ENCODE measurements at regions not wholly inside any gene's neighbourhood (a gene's known extent, or its start where the extent isn't known, plus 50 kb on each side); places are given as distances from the start of the nearest gene placed in this dataset.
"Not testable (repeated sequence)": the region's sequence is repeated elsewhere in the genome, so short reads cannot be mapped to it uniquely, and the experiment has no call there.

DNA sequence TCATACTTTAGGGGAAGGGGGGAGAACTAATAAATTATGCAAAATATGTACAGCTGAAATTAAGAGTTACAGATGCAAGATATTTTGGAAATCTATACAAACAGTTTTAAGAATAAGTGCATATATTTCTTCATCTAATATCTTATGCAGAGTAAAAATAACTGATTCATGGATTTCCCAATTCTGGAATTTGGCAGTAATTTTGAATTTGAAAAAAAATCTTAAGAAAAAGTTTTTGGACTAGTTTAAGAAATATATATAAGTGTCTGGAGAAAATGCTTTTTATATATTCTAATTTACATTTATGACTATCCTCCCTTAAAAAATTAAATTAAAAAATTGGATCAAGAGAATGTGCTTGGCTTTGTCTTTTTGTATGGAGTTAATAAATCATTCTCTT lies 474.3 kb downstream of the BRINP3 start:
- DNase-seq: no peak
- no peaks in the 10 kb centered on the region for H4K20me1 ChIP-seq (ENCODE audit: insufficient read depth, low read length)
- H3K9me3 ChIP-seq (replicated peaks; ENCODE audit: insufficient read depth, low read length): no peaks in the 10 kb centered on the region
- H3K4me3 ChIP-seq (ENCODE audit: low read length): no peak overlapping the region
- H3K27ac ChIP-seq (ENCODE audit: low read length): no peak overlapping the region
- TF ChIP-seq EZH2phosphoT487 (IDR thresholded peaks at IDR 0.05; ENCODE audit: low read length) (no peak), EZH2 (optimal IDR thresholded peaks at IDR 0.05; ENCODE audit: low read depth, low read length) (no peak)
- TF ChIP-seq, protein P1, sequence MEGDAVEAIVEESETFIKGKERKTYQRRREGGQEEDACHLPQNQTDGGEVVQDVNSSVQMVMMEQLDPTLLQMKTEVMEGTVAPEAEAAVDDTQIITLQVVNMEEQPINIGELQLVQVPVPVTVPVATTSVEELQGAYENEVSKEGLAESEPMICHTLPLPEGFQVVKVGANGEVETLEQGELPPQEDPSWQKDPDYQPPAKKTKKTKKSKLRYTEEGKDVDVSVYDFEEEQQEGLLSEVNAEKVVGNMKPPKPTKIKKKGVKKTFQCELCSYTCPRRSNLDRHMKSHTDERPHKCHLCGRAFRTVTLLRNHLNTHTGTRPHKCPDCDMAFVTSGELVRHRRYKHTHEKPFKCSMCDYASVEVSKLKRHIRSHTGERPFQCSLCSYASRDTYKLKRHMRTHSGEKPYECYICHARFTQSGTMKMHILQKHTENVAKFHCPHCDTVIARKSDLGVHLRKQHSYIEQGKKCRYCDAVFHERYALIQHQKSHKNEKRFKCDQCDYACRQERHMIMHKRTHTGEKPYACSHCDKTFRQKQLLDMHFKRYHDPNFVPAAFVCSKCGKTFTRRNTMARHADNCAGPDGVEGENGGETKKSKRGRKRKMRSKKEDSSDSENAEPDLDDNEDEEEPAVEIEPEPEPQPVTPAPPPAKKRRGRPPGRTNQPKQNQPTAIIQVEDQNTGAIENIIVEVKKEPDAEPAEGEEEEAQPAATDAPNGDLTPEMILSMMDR (IDR thresholded peaks at IDR 0.05; ENCODE audit: low read length): no peak
- H3K36me3 ChIP-seq (replicated peaks; ENCODE audit: insufficient read depth, low read length): no peaks in the 10 kb centered on the region
- no peaks in the 10 kb centered on the region for H3K9me2 ChIP-seq (replicated peaks; ENCODE audit: insufficient read depth, low read length)
- no peaks in the 10 kb centered on the region for H3K79me2 ChIP-seq (ENCODE audit: low read length)
- H2AFZ ChIP-seq (ENCODE audit: low read length): no peak overlapping the region
- no peaks in the 10 kb centered on the region for H3K27me3 ChIP-seq (replicated peaks; ENCODE audit: insufficient read depth, low read length)
- no peaks in the 10 kb centered on the region for H3F3A ChIP-seq (ENCODE audit: insufficient read depth, low read length)
- H3K9ac ChIP-seq (ENCODE audit: low read length): no peak overlapping the region
- H3K4me1 ChIP-seq (ENCODE audit: low read length): no peaks in the 10 kb centered on the region
- H3K4me2 ChIP-seq (ENCODE audit: low read depth, low read length): no peak overlapping the region

DNA sequence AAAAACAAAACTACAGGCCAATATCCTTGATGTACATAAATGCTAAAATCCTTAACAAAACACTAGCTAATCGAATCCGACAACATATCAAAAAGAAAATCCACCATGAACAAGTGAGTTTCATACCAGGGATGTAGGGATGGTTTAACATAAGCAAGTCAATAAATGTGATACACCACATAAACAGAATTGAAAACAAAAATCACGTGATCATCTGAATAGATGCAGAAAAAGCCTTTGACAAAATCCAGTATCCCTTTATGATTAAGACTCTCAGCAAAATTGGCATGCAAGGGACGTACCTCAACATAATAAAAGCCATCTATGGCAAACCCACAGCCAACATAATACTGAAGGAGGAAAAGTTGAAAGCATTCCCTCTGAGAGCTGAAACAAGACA lies 466.1 kb downstream of the BRINP3 start:
- Histone ChIP-seq H3K9me3 (replicated peaks; ENCODE audit: insufficient read depth, low read length) (no peaks in the 10 kb centered on the region), H3K27me3 (replicated peaks; ENCODE audit: insufficient read depth, low read length) (no peaks in the 10 kb centered on the region), H3K36me3 (replicated peaks; ENCODE audit: insufficient read depth, low read length) (no peaks in the 10 kb centered on the region), H3K27ac (ENCODE audit: low read length) (no peak overlapping the region), H3K4me3 (ENCODE audit: low read length) (no peak overlapping the region), H3K9me2 (replicated peaks; ENCODE audit: insufficient read depth, low read length) (no peaks in the 10 kb centered on the region), H4K20me1 (ENCODE audit: insufficient read depth, low read length) (no peaks in the 10 kb centered on the region), H3K79me2 (ENCODE audit: low read length) (no peaks in the 10 kb centered on the region), H3K4me1 (ENCODE audit: low read length) (no peaks in the 10 kb centered on the region), H3K4me2 (ENCODE audit: low read depth, low read length) (no peak overlapping the region), H2AFZ (ENCODE audit: low read length) (no peak overlapping the region), H3F3A (ENCODE audit: insufficient read depth, low read length) (no peaks in the 10 kb centered on the region), H3K9ac (ENCODE audit: low read length) (no peak overlapping the region)
- no peak for DNase-seq
- TF ChIP-seq, protein P1 (IDR thresholded peaks at IDR 0.05; ENCODE audit: low read length): no peak
- TF ChIP-seq EZH2 (optimal IDR thresholded peaks at IDR 0.05; ENCODE audit: low read depth, low read length): no peak

DNA sequence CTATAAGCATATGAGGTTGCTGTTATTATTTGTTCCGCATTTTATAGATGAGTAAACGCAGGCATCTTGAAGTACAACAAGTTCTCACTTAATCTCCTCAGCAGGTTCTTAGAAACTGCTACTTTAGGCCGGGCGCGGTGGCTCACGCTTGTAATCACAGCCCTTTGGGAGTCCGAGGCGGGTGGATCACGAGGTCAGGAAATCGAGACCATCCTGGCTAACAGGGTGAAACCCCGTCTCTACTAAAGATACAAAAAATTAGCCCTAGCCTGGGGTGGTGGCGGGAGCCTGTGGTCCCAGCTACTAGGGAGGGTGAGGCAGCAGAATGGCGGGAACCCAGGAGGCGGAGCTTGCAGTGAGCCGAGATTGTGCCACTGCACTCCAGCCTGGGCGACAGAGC lies 458.5 kb downstream of the BRINP3 start:
- not testable (repeated sequence) for H3K9ac ChIP-seq (ENCODE audit: low read length); H3K27ac ChIP-seq (ENCODE audit: low read length); H4K20me1 ChIP-seq (ENCODE audit: insufficient read depth, low read length); H3K4me2 ChIP-seq (ENCODE audit: low read depth, low read length); H3K36me3 ChIP-seq (replicated peaks; ENCODE audit: insufficient read depth, low read length); H3K27me3 ChIP-seq (replicated peaks; ENCODE audit: insufficient read depth, low read length); H3K4me3 ChIP-seq (ENCODE audit: low read length); H2AFZ ChIP-seq (ENCODE audit: low read length); H3K4me1 ChIP-seq (ENCODE audit: low read length); H3F3A ChIP-seq (ENCODE audit: insufficient read depth, low read length); DNase-seq; H3K79me2 ChIP-seq (ENCODE audit: low read length); H3K9me2 ChIP-seq (replicated peaks; ENCODE audit: insufficient read depth, low read length); H3K9me3 ChIP-seq (replicated peaks; ENCODE audit: insufficient read depth, low read length)

DNA sequence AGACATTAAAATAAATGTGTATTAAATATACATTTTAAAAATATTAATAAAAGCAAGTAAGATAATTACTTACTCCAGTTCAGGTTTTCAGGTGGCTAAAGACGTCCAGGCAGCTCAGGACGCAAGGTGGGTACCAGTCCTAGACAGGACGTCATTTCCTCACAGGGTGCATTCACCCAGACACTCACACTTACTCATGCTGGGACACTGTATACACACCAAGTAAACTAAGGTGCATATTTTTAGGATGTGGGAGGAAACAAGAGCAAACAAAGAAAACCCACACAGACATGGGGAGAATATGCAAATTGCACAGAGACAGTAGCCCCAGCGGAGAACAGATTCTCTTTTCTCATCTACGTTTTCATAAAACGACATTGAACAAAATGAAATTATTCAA lies 457.9 kb downstream of the BRINP3 start:
- TF ChIP-seq, protein P1 (IDR thresholded peaks at IDR 0.05; ENCODE audit: low read length): no peak
- TF ChIP-seq EZH2 (optimal IDR thresholded peaks at IDR 0.05; ENCODE audit: low read depth, low read length) (no peak), EZH2phosphoT487 (IDR thresholded peaks at IDR 0.05; ENCODE audit: low read length) (no peak)
- no peaks in the 10 kb centered on the region for H3K4me1 ChIP-seq (ENCODE audit: low read length)
- 0 out of 2 replicates have a peak overlapping the region, but pooled peaks have one; percentile 7 for H3K4me2 ChIP-seq (ENCODE audit: low read depth, low read length)
- no peaks in the 10 kb centered on the region for H3K27me3 ChIP-seq (replicated peaks; ENCODE audit: insufficient read depth, low read length)
- DNase-seq: no peak
- no peaks in the 10 kb centered on the region for H3K9me3 ChIP-seq (replicated peaks; ENCODE audit: insufficient read depth, low read length)
- peak overlapping the region; percentile 31; the same call in 1 of the 2 replicates for H3K27ac ChIP-seq (ENCODE audit: low read length)
- no peaks in the 10 kb centered on the region for H3K36me3 ChIP-seq (replicated peaks; ENCODE audit: insufficient read depth, low read length)
- no peaks in the 10 kb centered on the region for H3K9me2 ChIP-seq (replicated peaks; ENCODE audit: insufficient read depth, low read length)
- no peak overlapping the region for H3K9ac ChIP-seq (ENCODE audit: low read length)
- no peaks in the 10 kb centered on the region for H3K79me2 ChIP-seq (ENCODE audit: low read length)
- H4K20me1 ChIP-seq (ENCODE audit: insufficient read depth, low read length): no peaks in the 10 kb centered on the region
- no peak overlapping the region for H2AFZ ChIP-seq (ENCODE audit: low read length)
- H3F3A ChIP-seq (ENCODE audit: insufficient read depth, low read length): no peaks in the 10 kb centered on the region
- H3K4me3 ChIP-seq (ENCODE audit: low read length): no peak overlapping the region; the same call in 1 of the 2 replicates

Measured in MM.1S (cell line).